Heart right ventricle (tissue), 16 donors: ENCODE measurements at regions not wholly inside any gene's neighbourhood (a gene's known extent, or its start where the extent isn't known, plus 50 kb on each side); places are given as distances from the start of the nearest gene placed in this dataset.

Experiments used
- ATAC-seq, 8 donors: fragments of 200-7000 bp; cut with Tn5 transposase; one replicate each; pipeline ENCODE4 v1.9.1; 2020; ENCODE audit warnings: mild to moderate bottlenecking in 8 of 8, moderate library complexity in 8 of 8, moderate number of reproducible peaks in 1 of 8
- DNase-seq, 2 donors: peaks; one replicate each; pipeline ENCODE4 v3.0.0-alpha.2; 2020
- H3K27ac ChIP-seq, 10 donors: fragments of 200-600 bp; sonication (generic) in 2 of 10; one replicate each; pipeline versions ENCODE4 v1.5.0 to v1.8.0; 2020 to 2022; ENCODE audit warnings: mild to moderate bottlenecking in 3 of 10
- H3K27me3 ChIP-seq, 7 donors: fragments of 200-600 bp; one replicate each; pipeline ENCODE4 v1.8.0; 2021 to 2022; ENCODE audit warnings: mild to moderate bottlenecking in 2 of 7
- H3K36me3 ChIP-seq, 9 donors: fragments of 200-600 bp; sonication (generic) in 1 of 9; one replicate each; pipeline versions ENCODE4 v1.5.0 to v1.8.0; 2020 to 2022; ENCODE audit warnings: mild to moderate bottlenecking in 2 of 9
- H3K4me1 ChIP-seq, 9 donors: fragments of 200-600 bp; sonication (generic) in 1 of 9; one replicate each; pipeline versions ENCODE4 v1.5.0 to v1.8.0; 2020 to 2022; ENCODE audit warnings: mild to moderate bottlenecking in 4 of 9
- H3K4me3 ChIP-seq, 10 donors: fragments of 200-600 bp; sonication (generic) in 2 of 10; one replicate each; pipeline versions ENCODE4 v1.5.0 to v1.8.0; 2020 to 2022; ENCODE audit warnings: mild to moderate bottlenecking in 7 of 10, moderate library complexity in 2 of 10
- H3K9me3 ChIP-seq, 11 donors: fragments of 200-600 bp in 10 of 11; sonication (generic) in 2 of 11; one replicate each; pipeline versions ENCODE4 v1.5.0 to v1.8.0; 2013 to 2022; ENCODE audit warnings: mild to moderate bottlenecking in 2 of 11, control low read depth in 1 of 11, moderate library complexity in 1 of 11
- WGBS, 2 donors: extraction: QIAGEN DNeasy Blood & Tissue Kit; methylation state at CpG; one replicate each; pipeline ENCODE4 v1.1.7; 2013; ENCODE audit warnings: inconsistent platforms in 1 of 2; 5-methylcytosine and 5-hydroxymethylcytosine counted together
- intact Hi-C, 10 donors: fragments of 100-400 bp; cut with DNase I; formaldehyde crosslinking; loops; one replicate each; pipeline versions ENCODE4 v1.11.1 to v1.14.2; 2022
- TF ChIP-seq, protein P1 (sequence below), 9 donors: fragments of 200-600 bp; sonication (generic) in 2 of 9; IDR thresholded peaks; one replicate each; pipeline versions ENCODE4 v1.5.0 to v1.8.0; 2021 to 2022; ENCODE audit warnings: antibody characterized with exemption in 9 of 9, mild to moderate bottlenecking in 5 of 9, moderate library complexity in 1 of 9
- donor health status: Arrhythmogenic right ventricular cardiomyopathy.
- donor health status: ischemic (EF 13 %, LVEDD 7.1; RV severe dilation, severe dysfunction).
- donor health status: healthy with polysubstance abuse.
- donor health status: DM: no; HTN: yes; CAD: no.
- donor health status: DM: no; HTN: no; CAD: no.
- donor health status: ischemic (EF 25% LVEDD 6.9; RV normal size, moderate dysfunction).
- donor health status: ischemic (EF 25% LVEDD 5.7; RV mildly dilated, moderate dysfunction).
- donor health status: healthy.
- donor health status: DM: yes; HTN: yes; CAD: no.
- donor health status: Ischemic cardiomyopathy.
- donor health status: ischemic (EF 35%, LVEDD 5.7; RV mildly dilated, moderate dysfunction).
- donor health status: nonischemic (EF 11% LVEDD 7.7; RV severe dilation, severe dysfunction).
- donor health status: DM: yes; HTN: yes; CAD: no.
- donor health status: PGD.
- donor health status: ischemic (EF 29% LVEDD 5.4; RV normal size, mild dysfunction).
- donor health status: nonischemic (EF 23%, LVEDD 6.1; RV moderate dilation, normal function).

DNA sequence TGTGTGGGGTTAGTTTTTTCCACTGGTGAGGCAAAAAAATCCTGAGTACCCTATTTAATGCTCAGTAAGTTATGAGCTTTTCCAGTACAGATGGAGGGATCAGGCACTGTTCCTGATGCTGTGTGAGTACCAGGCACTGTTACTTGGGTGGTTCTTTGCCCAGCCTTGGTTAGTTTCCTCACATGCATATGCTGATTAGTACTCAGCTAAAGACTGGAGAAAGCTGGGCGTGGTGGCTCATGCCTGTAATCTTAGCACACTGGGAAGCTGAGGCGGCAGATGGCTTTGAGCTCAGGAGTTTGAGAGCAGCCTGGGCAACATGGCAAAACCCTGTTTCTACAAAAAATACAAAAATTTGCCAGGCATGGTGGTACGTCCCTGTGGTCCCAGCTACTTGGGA is 210.3 kb upstream of the SGO1 start:
- no peak overlapping the region for H3K4me3 ChIP-seq
- no peak for DNase-seq
- WGBS, 2 donors: 77 to 88% methylated on average over 3 of the region's 3 CpGs
- intact Hi-C loops: no loop called here
- TF ChIP-seq, protein P1, sequence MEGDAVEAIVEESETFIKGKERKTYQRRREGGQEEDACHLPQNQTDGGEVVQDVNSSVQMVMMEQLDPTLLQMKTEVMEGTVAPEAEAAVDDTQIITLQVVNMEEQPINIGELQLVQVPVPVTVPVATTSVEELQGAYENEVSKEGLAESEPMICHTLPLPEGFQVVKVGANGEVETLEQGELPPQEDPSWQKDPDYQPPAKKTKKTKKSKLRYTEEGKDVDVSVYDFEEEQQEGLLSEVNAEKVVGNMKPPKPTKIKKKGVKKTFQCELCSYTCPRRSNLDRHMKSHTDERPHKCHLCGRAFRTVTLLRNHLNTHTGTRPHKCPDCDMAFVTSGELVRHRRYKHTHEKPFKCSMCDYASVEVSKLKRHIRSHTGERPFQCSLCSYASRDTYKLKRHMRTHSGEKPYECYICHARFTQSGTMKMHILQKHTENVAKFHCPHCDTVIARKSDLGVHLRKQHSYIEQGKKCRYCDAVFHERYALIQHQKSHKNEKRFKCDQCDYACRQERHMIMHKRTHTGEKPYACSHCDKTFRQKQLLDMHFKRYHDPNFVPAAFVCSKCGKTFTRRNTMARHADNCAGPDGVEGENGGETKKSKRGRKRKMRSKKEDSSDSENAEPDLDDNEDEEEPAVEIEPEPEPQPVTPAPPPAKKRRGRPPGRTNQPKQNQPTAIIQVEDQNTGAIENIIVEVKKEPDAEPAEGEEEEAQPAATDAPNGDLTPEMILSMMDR (IDR thresholded peaks at IDR 0.05): no peak
- peaks cover 0 to 2% (median 0%) of the 10 kb centered on the region in 9 donors for H3K4me1 ChIP-seq
- ATAC-seq: no peak
- H3K9me3 ChIP-seq: peaks cover 0 to 16% (median 0%) of the 10 kb centered on the region in 11 donors
- H3K27ac ChIP-seq: no peak overlapping the region
- H3K36me3 ChIP-seq: no peaks in the 10 kb centered on the region
- H3K27me3 ChIP-seq: no peaks in the 10 kb centered on the region

DNA sequence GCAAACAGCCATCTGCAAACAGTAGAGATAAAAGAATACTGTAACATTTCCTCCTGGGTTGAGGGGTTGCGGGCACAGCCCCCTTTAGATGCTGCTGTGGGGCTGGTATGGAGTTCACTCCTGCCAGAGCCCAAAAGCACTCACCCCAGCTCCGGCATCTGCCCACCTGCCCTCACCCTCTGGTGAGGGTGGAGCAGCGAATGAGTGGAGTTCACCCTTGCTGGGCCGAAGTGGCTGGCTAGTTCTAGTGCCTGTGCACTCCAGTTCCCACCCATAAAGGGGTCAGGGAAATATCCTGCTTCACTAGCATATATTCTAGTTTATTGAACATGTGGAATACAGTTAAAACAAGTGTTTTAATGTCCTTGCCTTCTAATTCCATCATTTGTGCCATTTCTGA is 209.7 kb upstream of the SGO1 start:
- peaks cover 0 to 2% (median 0%) of the 10 kb centered on the region in 9 donors for H3K4me1 ChIP-seq
- ATAC-seq: no peak
- DNase-seq: no peak
- intact Hi-C loops: no loop called here
- 81 to 92% methylated on average over 4 of the region's 4 CpGs for WGBS, 2 donors
- TF ChIP-seq, protein P1 (IDR thresholded peaks at IDR 0.05): no peak
- no peaks in the 10 kb centered on the region for H3K36me3 ChIP-seq
- H3K4me3 ChIP-seq: no peak overlapping the region
- H3K9me3 ChIP-seq: peaks cover 0 to 16% (median 0%) of the 10 kb centered on the region in 11 donors
- H3K27ac ChIP-seq: no peak overlapping the region
- H3K27me3 ChIP-seq: no peaks in the 10 kb centered on the region

DNA sequence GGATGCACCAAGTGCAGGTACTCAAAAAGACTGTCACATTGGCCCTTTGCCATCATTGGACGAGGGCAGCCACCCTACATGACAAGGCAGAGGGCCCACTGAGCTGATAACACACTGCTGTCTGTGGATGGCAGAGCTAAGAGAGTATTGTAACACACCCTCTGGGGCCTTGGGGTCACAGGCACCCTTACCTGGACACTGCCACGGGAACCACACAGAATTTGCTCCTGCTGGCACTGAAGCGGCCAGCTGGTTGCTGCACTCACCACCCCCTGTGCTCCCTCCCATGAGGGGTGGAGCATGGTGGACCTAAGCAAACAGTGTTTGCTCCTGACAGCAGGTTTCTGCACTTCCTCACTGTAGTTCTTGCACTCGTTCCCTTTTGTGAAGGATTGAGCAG is 208.2 kb upstream of the SGO1 start:
- H3K27ac ChIP-seq: no peak overlapping the region
- TF ChIP-seq, protein P1 (IDR thresholded peaks at IDR 0.05): no peak
- intact Hi-C loops: no loop called here
- no peak for DNase-seq
- 71 to 77% methylated on average over 4 of the region's 4 CpGs for WGBS, 2 donors
- H3K4me3 ChIP-seq: no peak overlapping the region
- H3K36me3 ChIP-seq: no peaks in the 10 kb centered on the region
- peaks cover 0 to 16% (median 0%) of the 10 kb centered on the region in 11 donors for H3K9me3 ChIP-seq
- H3K4me1 ChIP-seq: no peaks in the 10 kb centered on the region
- H3K27me3 ChIP-seq: no peaks in the 10 kb centered on the region
- ATAC-seq: no peak

DNA sequence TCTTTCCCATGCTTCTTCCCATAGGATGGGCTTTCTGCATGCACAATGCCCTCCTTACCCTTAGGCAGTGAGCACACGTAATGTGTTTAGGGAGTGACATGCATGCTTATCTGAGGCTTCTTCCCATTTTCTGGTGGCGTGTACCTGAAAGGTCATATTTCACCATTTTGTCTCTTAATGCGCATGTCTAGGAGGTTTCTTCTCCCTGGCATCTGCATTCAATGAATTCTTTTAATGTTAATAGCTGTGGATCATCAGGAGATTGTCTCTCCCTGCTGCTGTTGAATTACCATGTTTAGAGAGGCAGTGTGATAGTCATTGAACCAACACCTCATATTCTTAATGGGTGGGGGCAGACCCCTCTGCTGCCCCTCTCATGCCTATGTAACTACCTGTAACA is 205.6 kb upstream of the SGO1 start:
- ATAC-seq: no peak
- intact Hi-C loops: no loop called here

More for the DNA sequence above, 205.6 kb upstream of the SGO1 start:
- no peak for DNase-seq
- TF ChIP-seq, protein P1 (IDR thresholded peaks at IDR 0.05): no peak
- 63 to 77% methylated on average over 3 of the region's 3 CpGs for WGBS, 2 donors
- no peaks in the 10 kb centered on the region for H3K36me3 ChIP-seq
- no peak overlapping the region for H3K4me3 ChIP-seq
- no peak overlapping the region for H3K27ac ChIP-seq
- no peaks in the 10 kb centered on the region for H3K27me3 ChIP-seq
- H3K4me1 ChIP-seq: no peaks in the 10 kb centered on the region
- peaks cover 0 to 16% (median 0%) of the 10 kb centered on the region in 11 donors for H3K9me3 ChIP-seq
